ENCODE measurements at regions not wholly inside any gene's neighbourhood (a gene's known extent, or its start where the extent isn't known, plus 50 kb on each side); places are given as distances from the start of the nearest gene placed in this dataset.

DNA sequence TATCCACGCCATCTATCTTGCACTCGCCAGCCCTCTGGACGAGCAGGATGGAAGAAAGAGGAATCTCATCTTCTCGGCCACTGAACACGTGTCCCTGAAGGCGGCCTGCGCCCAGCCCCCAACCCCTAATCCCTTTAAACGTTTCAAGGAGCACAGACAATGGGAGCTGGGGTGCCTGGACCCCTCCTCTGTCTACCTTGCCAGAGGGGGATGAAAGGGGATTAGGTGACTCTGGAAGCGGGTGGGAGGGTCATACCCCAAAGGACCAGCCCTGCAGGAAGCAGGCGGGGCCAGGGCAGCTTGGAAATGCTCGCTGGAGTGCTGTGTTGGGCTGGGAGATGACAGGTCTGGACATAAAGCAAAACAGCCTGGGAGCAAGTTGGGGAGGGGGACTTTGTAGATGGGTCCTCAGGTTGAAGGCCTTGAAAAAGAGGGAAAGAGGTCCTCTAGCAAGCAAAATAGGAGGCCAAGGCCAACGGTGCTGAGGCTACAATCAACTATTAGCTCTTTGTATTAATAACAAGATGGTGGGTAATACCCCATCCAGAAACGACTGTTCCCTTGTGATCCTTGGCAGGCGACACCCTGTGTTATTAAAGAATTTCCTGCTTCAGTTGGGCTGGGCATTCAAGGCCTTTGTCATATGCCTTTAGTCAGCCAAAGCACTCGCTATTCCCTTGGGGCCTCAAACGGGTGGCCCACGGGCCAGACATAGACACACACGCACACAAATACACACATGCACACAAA is 126.5 kb upstream of the UNC5B start (continued):
- TF ChIP-seq, protein P1, sequence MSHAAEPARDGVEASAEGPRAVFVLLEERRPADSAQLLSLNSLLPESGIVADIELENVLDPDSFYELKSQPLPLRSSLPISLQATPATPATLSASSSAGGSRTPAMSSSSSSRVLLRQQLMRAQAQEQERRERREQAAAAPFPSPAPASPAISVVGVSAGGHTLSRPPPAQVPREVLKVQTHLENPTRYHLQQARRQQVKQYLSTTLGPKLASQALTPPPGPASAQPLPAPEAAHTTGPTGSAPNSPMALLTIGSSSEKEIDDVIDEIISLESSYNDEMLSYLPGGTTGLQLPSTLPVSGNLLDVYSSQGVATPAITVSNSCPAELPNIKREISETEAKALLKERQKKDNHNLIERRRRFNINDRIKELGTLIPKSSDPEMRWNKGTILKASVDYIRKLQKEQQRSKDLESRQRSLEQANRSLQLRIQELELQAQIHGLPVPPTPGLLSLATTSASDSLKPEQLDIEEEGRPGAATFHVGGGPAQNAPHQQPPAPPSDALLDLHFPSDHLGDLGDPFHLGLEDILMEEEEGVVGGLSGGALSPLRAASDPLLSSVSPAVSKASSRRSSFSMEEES (CRISPR knock-in tag; IDR thresholded peaks at IDR 0.05): no peak
- no peak for TF ChIP-seq CAMTA2 (CRISPR knock-in tag; conservative IDR thresholded peaks at IDR 0.05)

DNA sequence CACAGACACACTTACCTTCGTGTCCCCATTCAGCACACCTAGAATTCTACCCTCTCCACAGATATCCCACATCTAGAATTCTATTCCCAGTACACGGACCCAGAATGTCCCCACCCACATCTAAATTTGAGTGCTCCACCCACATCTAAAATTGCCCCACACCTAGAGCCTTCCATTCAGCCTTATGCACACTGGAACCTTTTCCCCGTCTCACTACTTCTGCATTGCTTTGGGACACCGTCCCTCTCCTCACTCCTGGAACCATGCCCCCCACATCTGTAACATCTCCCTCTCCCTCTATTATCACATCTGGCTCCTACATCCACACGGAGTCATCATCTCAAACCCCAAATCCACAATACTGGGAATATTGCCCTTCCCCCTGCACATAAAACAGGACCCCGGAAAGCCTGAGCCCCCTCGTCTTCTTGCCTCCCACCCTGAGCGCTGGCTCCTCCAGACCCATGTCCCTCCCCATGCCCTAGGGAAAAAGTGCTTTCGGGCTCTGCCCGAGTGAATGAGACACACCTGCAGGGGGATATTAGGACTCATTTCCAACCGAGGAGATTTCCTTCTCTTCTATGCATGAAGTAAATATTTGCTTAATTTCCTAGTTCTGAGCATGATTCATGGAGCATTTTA is 125.8 kb upstream of the UNC5B start:
- H3K79me2 ChIP-seq (ENCODE audit: control insufficient read depth, insufficient read depth, low read length): no peaks in the 10 kb centered on the region
- no peak overlapping the region for H2AFZ ChIP-seq (ENCODE audit: low read depth, low read length)
- in situ Hi-C loops (cut with MboI) (no loop called here), intact Hi-C loops (cut with micrococcal nuclease) (no loop called here)
- H3K9ac ChIP-seq (ENCODE audit: insufficient read depth in 1 of 2, low read depth in 2 of 2, low read length in 2 of 2): no peak overlapping the region
- BruUV-seq (replicated peaks): no TSS peak
- ChIA-PET POLR2A (interaction anchor here (0.7 to 0.8 kb wide), 3 partner anchors 10 to 12 kb away, joined by 3 to 4 read pairs (median 4); no protein-coding TSS in a partner anchor), CTCF (ENCODE audit: low intra/inter-chr PET ratio) (no interaction called here)
- peak in 1 of 4 experiments; percentile 6 for DNase-seq (ENCODE audit: extremely low read depth in 1 of 4, low spot score in 3 of 4)
- H3K4me2 ChIP-seq (ENCODE audit: insufficient read depth, low read length): no peak overlapping the region
- no peak for ATAC-seq
- peaks cover 8% of the 10 kb centered on the region; the same call in 1 of the 2 replicates for H4K20me1 ChIP-seq (replicated peaks; ENCODE audit: control insufficient read depth, insufficient read depth, low read length)
- H3K27ac ChIP-seq (ENCODE audit: extremely low read depth, low read depth, low read length): no peak overlapping the region
- no peak overlapping the region for H3K4me3 ChIP-seq
- under 1% methylated on average over 11 of the region's 11 CpGs for WGBS (ENCODE audit: insufficient coverage, low coverage, missing lambda C conversion rate)
- no peaks in the 10 kb centered on the region for H3K9me3 ChIP-seq (replicated peaks; ENCODE audit: control insufficient read depth, insufficient read depth, low read depth, low read length)
- H3K36me3 ChIP-seq (ENCODE audit: control insufficient read depth, insufficient read depth, low read length): no peaks in the 10 kb centered on the region
- H3K9me1 ChIP-seq (ENCODE audit: control insufficient read depth, insufficient read depth, low read length): no peaks in the 10 kb centered on the region
- no peaks in the 10 kb centered on the region for H3K4me1 ChIP-seq (replicated peaks in 1 of 2; ENCODE audit: control insufficient read depth in 2 of 2, insufficient read depth in 2 of 2, low read length in 2 of 2)
- TF ChIP-seq, protein P2, sequence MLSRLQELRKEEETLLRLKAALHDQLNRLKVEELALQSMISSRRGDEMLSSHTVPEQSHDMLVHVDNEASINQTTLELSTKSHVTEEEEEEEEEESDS (CRISPR knock-in tag; IDR thresholded peaks at IDR 0.05): no peak
- no peak for TF ChIP-seq LCOR (CRISPR knock-in tag; IDR thresholded peaks at IDR 0.05)
- TF ChIP-seq NUFIP1 (IDR thresholded peaks at IDR 0.05; ENCODE audit: partially characterized antibody): no peak
- no peak for TF ChIP-seq ETV6 (IDR thresholded peaks at IDR 0.05; ENCODE audit: borderline replicate concordance in 1 of 2, low read depth in 2 of 2, low read length in 1 of 2)
- no peak for TF ChIP-seq ETV6 (CRISPR knock-in tag; IDR thresholded peaks at IDR 0.05; ENCODE audit: borderline replicate concordance)
- TF ChIP-seq TOE1 (IDR thresholded peaks at IDR 0.05; ENCODE audit: borderline replicate concordance): no peak
- no peak for TF ChIP-seq TOE1 (CRISPR knock-in tag; IDR thresholded peaks at IDR 0.05; ENCODE audit: borderline replicate concordance, low read depth)
- TF ChIP-seq, protein P3, sequence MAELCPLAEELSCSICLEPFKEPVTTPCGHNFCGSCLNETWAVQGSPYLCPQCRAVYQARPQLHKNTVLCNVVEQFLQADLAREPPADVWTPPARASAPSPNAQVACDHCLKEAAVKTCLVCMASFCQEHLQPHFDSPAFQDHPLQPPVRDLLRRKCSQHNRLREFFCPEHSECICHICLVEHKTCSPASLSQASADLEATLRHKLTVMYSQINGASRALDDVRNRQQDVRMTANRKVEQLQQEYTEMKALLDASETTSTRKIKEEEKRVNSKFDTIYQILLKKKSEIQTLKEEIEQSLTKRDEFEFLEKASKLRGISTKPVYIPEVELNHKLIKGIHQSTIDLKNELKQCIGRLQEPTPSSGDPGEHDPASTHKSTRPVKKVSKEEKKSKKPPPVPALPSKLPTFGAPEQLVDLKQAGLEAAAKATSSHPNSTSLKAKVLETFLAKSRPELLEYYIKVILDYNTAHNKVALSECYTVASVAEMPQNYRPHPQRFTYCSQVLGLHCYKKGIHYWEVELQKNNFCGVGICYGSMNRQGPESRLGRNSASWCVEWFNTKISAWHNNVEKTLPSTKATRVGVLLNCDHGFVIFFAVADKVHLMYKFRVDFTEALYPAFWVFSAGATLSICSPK (IDR thresholded peaks at IDR 0.05; ENCODE audit: borderline replicate concordance): no peak
- no peak for FAIRE-seq
- H3K27me3 ChIP-seq (ENCODE audit: control insufficient read depth in 2 of 2, insufficient read depth in 2 of 2, low read length in 2 of 2): peaks cover 13 to 69% of the 10 kb centered on the region in 2 experiments; a peak in 4 of 5 replicates

Measured in K562 (cell line).